ENCODE measurements at regions not wholly inside any gene's neighbourhood (a gene's known extent, or its start where the extent isn't known, plus 50 kb on each side); places are given as distances from the start of the nearest gene placed in this dataset.

- H3K9me3 ChIP-seq (ENCODE audit: control insufficient read depth, insufficient read depth, low read length) = no peaks in the 10 kb centered on the region
- H3K4me2 ChIP-seq (ENCODE audit: low read length) = no peak overlapping the region
- H3K4me1 ChIP-seq (ENCODE audit: control insufficient read depth, low read length) = no peaks in the 10 kb centered on the region
- H3K27me3 ChIP-seq (ENCODE audit: control insufficient read depth, low read length) = no peaks in the 10 kb centered on the region
- no peak overlapping the region for H3K4me3 ChIP-seq (ENCODE audit: low read length)
- H3K27ac ChIP-seq (ENCODE audit: low read depth, low read length) = no peak overlapping the region
- no peaks in the 10 kb centered on the region; the same call in 1 of the 2 replicates for H3K9me2 ChIP-seq (replicated peaks; ENCODE audit: control insufficient read depth, low read length)
- H3K79me2 ChIP-seq (ENCODE audit: control insufficient read depth, low read length) = no peaks in the 10 kb centered on the region
- no peaks in the 10 kb centered on the region for H3K36me3 ChIP-seq (ENCODE audit: control insufficient read depth, low read length)
- no peaks in the 10 kb centered on the region for H3F3A ChIP-seq (ENCODE audit: control insufficient read depth, insufficient read depth)
- TF ChIP-seq CTCF (IDR thresholded peaks at IDR 0.05; ENCODE audit: low read depth, low read length, poor library complexity, severe bottlenecking) = no peak
- TF ChIP-seq EZH2phosphoT487 (IDR thresholded peaks at IDR 0.05; ENCODE audit: borderline replicate concordance, low read length) = no peak
- H4K20me1 ChIP-seq (ENCODE audit: control insufficient read depth, insufficient read depth, low read depth, low read length) = no peaks in the 10 kb centered on the region
Observed at GRCh38 chr2:204282081-204282480, 263.2 kb upstream of the PARD3B start.

DNA sequence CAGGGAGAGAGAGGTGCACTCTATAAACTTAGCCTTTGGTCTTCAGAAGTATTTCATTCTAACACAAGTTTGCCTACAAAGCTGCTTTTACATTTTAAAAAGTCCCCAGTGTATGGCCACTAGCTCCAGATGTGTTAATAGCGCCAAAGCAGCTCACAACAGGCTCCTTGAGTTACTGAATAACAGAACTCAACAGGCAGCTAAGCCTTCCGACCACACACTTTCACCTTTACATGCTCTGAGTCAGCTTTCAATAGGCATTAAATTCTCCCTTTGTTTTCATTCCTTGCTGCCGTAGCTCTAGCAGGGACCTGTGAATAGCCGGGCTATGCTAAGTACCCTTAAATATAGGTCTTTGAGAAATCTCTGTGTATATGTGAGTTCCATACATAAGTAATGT lies 262.8 kb upstream of the PARD3B start:
- Histone ChIP-seq H4K20me1 (ENCODE audit: control insufficient read depth, insufficient read depth, low read depth, low read length) (no peaks in the 10 kb centered on the region), H3F3A (ENCODE audit: control insufficient read depth, insufficient read depth) (no peaks in the 10 kb centered on the region), H3K4me1 (ENCODE audit: control insufficient read depth, low read length) (no peaks in the 10 kb centered on the region), H3K9me3 (ENCODE audit: control insufficient read depth, insufficient read depth, low read length) (no peaks in the 10 kb centered on the region), H3K79me2 (ENCODE audit: control insufficient read depth, low read length) (no peaks in the 10 kb centered on the region), H3K36me3 (ENCODE audit: control insufficient read depth, low read length) (no peaks in the 10 kb centered on the region), H3K27me3 (ENCODE audit: control insufficient read depth, low read length) (no peaks in the 10 kb centered on the region), H3K27ac (ENCODE audit: low read depth, low read length) (no peak overlapping the region), H3K4me3 (ENCODE audit: low read length) (no peak overlapping the region), H3K4me2 (ENCODE audit: low read length) (no peak overlapping the region), H3K9me2 (replicated peaks; ENCODE audit: control insufficient read depth, low read length) (no peaks in the 10 kb centered on the region; the same call in 1 of the 2 replicates)
- no peak for TF ChIP-seq EZH2phosphoT487 (IDR thresholded peaks at IDR 0.05; ENCODE audit: borderline replicate concordance, low read length)
- no peak for TF ChIP-seq CTCF (IDR thresholded peaks at IDR 0.05; ENCODE audit: low read depth, low read length, poor library complexity, severe bottlenecking)

DNA sequence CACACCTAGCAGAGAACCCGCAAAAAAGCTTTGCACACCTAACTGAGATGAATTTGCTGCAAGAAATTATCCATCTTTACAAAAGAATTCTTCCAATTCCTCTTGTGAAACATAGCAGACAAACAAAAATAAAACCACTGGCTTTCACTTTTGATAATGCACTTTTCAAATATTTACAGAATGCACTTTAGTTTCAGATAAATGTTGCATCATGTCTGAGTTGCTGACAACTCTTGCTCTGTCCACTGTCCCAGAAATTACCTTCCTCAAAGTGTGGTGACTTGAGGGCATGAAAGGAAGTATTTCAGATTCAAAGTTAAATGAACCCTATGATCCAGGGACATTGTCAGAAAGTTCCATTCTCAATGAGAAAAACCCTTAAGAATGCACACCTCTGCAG lies 256.2 kb upstream of the PARD3B start:
- Histone ChIP-seq H3K4me3 (ENCODE audit: low read length) (no peak overlapping the region), H3K9me2 (replicated peaks; ENCODE audit: control insufficient read depth, low read length) (no peaks in the 10 kb centered on the region), H3K4me1 (ENCODE audit: control insufficient read depth, low read length) (no peaks in the 10 kb centered on the region), H3K27me3 (ENCODE audit: control insufficient read depth, low read length) (no peaks in the 10 kb centered on the region), H3K79me2 (ENCODE audit: control insufficient read depth, low read length) (no peaks in the 10 kb centered on the region), H4K20me1 (ENCODE audit: control insufficient read depth, insufficient read depth, low read depth, low read length) (no peaks in the 10 kb centered on the region), H3K27ac (ENCODE audit: low read depth, low read length) (no peak overlapping the region), H3F3A (ENCODE audit: control insufficient read depth, insufficient read depth) (no peaks in the 10 kb centered on the region), H3K36me3 (ENCODE audit: control insufficient read depth, low read length) (no peaks in the 10 kb centered on the region), H3K4me2 (ENCODE audit: low read length) (no peak overlapping the region), H3K9me3 (ENCODE audit: control insufficient read depth, insufficient read depth, low read length) (no peaks in the 10 kb centered on the region)
- TF ChIP-seq EZH2phosphoT487 (IDR thresholded peaks at IDR 0.05; ENCODE audit: borderline replicate concordance, low read length) (no peak), CTCF (IDR thresholded peaks at IDR 0.05; ENCODE audit: low read depth, low read length, poor library complexity, severe bottlenecking) (no peak)

GRCh38 chr2:204292439-204292838 lies 252.8 kb upstream of the PARD3B start:
- Histone ChIP-seq H4K20me1 (ENCODE audit: control insufficient read depth, insufficient read depth, low read depth, low read length) (no peaks in the 10 kb centered on the region), H3K79me2 (ENCODE audit: control insufficient read depth, low read length) (no peaks in the 10 kb centered on the region), H3K36me3 (ENCODE audit: control insufficient read depth, low read length) (no peaks in the 10 kb centered on the region), H3K9me3 (ENCODE audit: control insufficient read depth, insufficient read depth, low read length) (no peaks in the 10 kb centered on the region), H3K27ac (ENCODE audit: low read depth, low read length) (no peak overlapping the region), H3K4me2 (ENCODE audit: low read length) (no peak overlapping the region), H3K4me1 (ENCODE audit: control insufficient read depth, low read length) (no peaks in the 10 kb centered on the region), H3K27me3 (ENCODE audit: control insufficient read depth, low read length) (no peaks in the 10 kb centered on the region), H3F3A (ENCODE audit: control insufficient read depth, insufficient read depth) (no peaks in the 10 kb centered on the region), H3K4me3 (ENCODE audit: low read length) (no peak overlapping the region), H3K9me2 (replicated peaks; ENCODE audit: control insufficient read depth, low read length) (no peaks in the 10 kb centered on the region)
- TF ChIP-seq CTCF (IDR thresholded peaks at IDR 0.05; ENCODE audit: low read depth, low read length, poor library complexity, severe bottlenecking) (no peak), EZH2phosphoT487 (IDR thresholded peaks at IDR 0.05; ENCODE audit: borderline replicate concordance, low read length) (no peak)

All from DOHH2 (cell line).